Activated T-cell treated with anti-CD3 and anti-CD28 coated beads for 48 hours (primary cell): ENCODE measurements at regions not wholly inside any gene's neighbourhood (a gene's known extent, or its start where the extent isn't known, plus 50 kb on each side); places are given as distances from the start of the nearest gene placed in this dataset.

Experiments used
- DNase-seq: peaks from one replicate; pipeline ENCODE4 v3.0.0-alpha.2; 2020; ENCODE audit warnings: low read depth

DNA sequence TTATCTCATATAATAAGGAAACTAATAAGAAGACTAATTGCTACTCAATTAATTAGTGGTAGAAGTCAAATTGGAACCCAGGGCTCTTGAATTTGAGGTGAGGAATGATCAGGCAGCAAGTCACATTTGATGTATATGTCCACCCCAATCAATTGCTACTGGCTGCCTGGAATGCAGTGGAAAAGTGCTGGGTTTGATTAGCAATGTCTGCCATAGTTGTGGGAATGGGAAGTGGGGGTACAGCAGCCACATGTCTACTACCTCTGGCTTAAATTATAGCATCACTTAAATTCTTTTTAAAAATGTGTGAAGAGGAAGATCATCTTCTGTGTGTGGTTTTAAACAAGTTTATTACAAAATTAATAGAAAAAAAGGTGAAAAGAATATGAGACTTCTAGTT lies 50.8 kb upstream of the NAV2 start:
- DNase-seq = no peak

DNA sequence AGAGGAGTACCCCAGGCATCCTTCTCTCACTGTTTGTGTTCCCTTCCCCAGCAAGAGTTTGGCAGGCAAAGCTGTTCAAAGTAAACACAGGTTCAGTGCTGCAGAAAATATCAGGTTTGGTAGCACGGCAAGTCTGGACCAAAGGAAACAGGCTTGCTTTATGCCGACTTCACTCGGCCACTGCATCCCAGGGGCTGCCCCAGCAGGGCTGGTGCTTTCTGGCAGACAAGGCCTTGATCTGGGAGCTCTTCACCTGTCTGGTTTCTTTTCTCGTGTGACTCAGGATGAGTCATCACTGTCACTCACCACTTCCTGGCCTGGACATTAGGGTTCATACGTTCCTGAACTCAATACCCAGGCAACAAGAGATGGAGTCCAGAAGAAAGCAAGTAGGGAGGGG lies 52.6 kb upstream of the NAV2 start:
- no peak for DNase-seq

- no peak for DNase-seq
These were observed 53.1 kb upstream of the NAV2 start for GRCh38 chr11:19659529-19659928.

DNA sequence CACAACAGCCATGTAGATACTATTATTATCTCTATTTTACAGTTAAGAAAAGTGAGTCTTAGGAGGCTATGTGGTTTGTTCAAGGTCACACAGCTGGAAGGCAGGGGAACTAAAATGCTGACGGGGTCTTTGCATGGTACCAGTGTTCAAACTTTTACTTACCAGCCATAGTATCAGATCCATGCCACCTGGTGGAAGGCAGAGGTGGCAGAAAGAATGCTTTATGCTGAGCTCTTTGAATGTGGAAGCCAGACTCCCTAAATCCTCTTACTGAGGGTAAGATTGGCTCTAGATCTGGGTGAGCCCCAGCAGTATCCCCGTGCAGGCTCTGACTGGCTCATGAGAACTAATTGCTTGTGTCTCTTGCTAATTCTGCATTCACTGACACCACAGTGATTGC lies 54.3 kb upstream of the NAV2 start:
- DNase-seq = no peak

DNA sequence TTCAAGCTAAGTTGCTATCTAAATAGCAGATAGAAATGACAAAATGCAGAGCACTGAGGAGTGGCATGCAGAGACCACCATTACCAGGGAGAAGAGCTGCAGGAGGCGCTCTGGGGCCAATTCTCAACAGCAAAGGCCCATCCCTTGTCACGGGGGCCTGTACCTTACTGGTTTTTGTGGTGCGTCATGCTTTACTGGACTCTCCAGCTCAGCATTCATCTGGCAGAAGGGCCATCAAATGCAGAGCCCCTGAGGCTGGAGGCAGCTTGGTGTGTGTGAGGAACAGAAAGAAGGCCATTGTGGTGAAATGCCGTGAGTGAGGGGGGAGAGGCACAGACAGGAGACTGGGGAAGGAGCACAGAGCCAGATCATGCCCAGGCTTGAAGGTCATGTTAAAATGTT lies 56.5 kb upstream of the NAV2 start:
- no peak for DNase-seq

- no peak for DNase-seq
These were observed 59.8 kb upstream of the NAV2 start for GRCh38 chr11:19652623-19653375.

DNA sequence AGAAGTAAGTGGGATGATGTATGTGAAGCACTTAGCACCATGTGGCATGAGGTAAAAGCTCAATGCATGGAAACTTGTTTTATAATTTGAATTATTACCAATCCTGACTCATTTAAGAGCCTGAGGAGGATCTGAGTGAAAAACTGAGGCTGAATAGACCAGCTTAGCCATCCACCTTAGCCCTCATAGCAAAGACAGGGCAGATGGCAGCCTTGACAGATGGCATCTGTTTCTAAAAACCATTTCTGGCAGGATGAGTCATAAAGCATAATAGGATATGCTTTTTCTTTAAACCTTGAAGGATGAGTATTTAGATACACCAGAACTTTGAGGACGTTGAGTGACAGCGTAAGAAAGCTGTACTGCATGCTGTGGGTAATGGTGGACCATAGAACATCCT lies 61.0 kb upstream of the NAV2 start:
- no peak for DNase-seq

DNA sequence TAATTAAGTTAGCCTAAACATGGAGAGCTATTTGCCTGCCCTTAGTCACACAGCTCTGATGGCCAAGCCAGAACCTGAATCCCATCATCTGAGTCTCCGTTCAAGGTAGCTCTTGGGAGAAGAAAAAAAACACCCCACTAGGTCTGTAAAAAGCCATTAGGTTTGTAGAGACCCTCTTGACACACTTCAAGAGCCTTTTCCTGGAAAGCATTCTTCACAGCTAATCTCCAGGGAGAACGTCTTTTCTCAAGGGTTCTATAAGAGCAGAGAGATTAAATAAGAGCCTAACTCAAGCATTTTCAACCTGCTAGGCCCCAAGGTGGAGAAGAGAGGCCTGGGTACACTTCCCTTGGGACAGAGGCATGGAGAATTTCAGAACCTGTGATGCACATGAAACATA lies 61.6 kb upstream of the NAV2 start:
- no peak for DNase-seq

- no peak for DNase-seq
These were observed 62.2 kb upstream of the NAV2 start for GRCh38 chr11:19650467-19650866.

- no peak for DNase-seq
These were observed 62.9 kb upstream of the NAV2 start for GRCh38 chr11:19649751-19650150.

DNA sequence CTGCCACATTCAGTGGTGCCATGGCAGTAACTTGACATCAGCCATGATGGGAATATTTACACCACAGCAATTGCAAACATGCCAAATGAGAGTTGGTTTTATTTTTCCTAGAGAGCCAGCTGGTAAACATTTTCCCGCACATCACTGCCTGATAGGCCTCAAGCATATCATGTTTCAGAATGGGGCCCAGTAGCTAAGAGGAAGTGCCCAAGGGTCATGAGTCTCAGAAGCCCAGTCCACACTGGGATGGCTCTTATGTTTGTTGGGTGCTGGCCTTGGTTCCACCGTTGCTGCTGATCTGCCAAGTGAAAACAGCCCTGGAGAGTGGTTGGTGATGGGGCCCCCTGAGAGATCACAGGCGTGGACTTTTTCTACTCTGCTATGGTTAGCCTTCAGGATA lies 64.3 kb upstream of the NAV2 start:
- DNase-seq = no peak

DNA sequence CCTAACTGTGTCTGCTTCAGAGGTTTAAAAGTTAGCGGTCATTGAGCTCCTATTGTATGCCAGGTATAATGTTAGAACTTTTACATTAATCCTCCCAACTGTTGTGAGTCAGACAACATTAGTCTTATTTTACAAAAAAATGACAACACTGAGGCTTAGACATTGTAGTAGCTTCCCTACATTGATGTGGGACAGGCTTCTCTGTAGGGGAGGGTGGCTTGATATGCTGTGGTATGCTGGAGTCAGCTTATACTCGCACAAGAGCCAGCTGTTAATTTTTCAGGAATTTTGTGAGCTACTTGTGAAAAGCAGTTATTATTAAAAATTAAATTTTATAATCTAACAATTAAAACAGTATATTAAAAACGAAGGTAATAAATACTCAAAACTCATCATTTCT lies 64.8 kb upstream of the NAV2 start:
- no peak for DNase-seq

DNA sequence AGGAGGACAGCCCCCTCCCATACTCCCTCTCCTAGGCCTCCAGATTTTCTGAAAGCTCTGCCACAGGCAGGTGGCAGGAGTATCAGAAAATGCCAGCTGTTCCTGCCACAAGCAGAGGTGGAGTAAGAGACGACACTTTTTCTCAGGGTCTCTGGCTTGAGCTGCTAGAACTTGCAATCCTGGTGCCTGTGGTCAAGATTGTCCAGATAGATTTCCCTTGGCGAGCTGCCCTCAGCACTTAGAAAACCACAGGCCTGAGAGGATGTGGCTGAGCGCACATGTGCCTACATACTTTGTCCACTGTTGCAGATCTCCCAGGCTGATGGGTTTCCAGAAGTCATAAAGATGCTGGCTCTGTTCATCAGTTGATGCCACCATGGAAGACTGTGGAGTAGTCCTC lies 65.7 kb upstream of the NAV2 start:
- DNase-seq = no peak

- no peak for DNase-seq
These were observed 66.3 kb upstream of the NAV2 start for GRCh38 chr11:19646308-19646707.

DNA sequence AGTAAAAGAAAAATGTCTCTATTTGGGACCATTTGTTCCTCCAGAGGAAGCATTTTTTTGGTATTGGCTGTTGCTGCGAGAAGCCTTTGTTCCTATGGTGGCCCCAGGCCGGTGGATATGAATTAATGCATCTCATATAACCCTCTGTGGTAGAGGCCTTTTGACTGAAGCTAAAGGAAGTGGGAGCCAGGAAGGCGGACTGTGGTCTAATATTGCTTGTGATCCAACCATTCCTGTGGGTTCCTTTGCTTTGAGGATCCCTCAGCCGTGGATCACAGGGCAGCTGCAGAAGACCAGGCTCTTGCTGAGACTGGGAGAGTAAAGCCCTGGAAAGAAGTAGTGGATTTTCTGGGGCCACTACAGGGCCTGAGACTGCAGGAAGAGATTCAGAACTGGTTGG lies 68.3 kb upstream of the NAV2 start:
- no peak for DNase-seq

DNA sequence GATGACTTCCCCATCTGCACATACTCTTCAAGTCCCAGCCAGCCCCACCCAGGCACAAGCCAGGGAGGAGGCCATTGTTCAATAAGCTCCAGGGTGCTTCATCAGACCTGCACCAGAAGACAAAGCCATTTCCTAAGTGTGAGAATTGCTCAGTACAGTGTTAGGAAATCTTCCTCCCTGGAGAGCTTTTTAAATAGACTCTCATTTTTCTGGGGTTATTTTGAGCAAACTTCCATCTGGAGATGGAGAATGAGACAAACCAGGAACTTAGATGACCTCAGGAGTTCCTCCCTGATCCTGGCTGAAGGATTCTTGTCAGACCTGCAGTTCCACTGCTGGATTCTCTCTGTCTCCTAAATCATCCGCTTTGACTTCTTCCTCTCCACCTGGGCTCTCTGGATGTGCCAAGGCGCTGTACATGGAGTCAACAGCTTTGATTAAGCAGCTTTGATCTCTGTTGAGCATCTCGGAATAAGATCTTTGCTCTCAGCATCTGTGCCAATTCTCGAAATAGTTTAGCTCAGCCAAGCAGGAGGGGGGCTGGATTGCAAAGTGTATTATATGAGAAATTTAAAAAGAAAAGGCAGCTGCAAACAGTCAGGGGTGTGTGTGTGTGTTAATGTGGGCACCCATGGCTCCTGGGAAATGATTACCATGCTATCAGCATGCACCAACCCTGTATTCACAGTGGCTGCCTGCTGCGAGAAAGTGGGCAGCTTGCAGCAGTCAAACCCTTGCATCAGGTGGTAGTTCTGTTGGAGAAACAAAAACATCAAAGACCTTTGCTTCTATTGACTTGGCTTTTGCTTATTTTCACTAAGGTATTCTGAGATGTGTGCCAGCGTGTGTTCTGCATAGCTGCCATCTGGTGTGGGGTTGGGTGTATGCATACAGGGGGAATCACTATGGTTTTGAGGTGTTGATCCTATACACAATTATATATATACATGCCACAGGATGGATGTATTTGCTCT lies 70.2 kb upstream of the NAV2 start:
- no peak for DNase-seq

DNA sequence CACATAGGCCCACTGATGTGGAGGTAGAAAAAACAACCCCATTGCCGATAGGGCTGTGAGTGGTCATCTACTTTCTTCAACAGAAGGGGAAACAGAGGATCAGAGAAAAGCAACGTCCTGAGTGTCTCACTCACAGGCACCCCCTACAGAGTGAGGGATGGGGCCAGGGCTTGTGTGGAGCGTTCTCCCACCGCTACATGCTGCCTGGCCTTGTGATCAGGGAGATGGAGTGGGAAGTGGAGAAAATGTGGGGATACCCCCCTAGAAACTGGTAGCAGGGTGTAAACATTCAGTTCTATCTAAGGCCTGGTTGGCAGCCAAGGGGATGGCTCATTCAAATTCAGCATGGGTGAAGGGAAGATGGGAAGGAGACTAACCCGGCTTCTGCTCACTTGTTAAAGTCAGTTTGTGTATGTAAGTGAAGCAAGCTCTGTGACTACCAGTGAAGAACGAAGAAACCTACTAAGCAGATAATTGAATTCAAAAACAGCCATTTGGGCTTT lies 73.0 kb upstream of the NAV2 start:
- DNase-seq = no peak

DNA sequence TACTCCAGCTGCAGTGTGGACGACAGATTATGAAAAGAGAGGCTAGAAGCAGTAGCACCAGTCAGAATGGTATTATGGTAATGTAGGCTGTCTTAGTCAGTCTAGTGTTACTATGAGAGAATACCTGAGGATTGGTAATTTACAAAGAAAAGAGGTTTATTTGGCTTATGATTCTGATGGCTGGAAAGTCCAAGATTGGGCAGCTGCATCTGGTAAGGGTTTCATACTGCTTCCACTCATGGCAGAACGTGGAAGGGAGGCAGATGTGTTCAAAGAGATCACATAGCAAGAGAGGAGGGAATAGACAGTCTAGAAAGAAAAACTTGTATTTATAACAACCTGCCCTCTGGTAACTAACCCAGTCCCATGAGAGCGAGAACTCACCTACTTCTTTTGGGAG lies 77.3 kb upstream of the NAV2 start:
- no peak for DNase-seq

GRCh38 chr11:19633276-19633675 lies 79.4 kb upstream of the NAV2 start:
- no peak for DNase-seq

DNA sequence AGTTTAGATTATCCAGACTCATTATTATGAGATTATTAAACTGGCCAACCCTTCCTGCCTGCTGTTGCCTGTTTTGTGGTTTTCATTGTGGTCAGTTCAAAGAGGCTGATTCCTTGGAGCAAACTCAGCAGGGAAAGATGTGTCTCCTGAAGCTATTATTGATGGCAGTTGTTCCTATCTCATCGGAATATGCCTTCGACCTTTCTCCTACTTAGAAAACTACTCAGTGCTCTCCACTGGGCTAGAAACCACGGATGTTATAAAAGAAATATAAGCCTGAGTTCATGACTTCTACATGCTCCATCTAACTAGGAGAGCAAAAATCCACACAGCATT lies 80.2 kb upstream of the NAV2 start:
- DNase-seq = no peak

DNA sequence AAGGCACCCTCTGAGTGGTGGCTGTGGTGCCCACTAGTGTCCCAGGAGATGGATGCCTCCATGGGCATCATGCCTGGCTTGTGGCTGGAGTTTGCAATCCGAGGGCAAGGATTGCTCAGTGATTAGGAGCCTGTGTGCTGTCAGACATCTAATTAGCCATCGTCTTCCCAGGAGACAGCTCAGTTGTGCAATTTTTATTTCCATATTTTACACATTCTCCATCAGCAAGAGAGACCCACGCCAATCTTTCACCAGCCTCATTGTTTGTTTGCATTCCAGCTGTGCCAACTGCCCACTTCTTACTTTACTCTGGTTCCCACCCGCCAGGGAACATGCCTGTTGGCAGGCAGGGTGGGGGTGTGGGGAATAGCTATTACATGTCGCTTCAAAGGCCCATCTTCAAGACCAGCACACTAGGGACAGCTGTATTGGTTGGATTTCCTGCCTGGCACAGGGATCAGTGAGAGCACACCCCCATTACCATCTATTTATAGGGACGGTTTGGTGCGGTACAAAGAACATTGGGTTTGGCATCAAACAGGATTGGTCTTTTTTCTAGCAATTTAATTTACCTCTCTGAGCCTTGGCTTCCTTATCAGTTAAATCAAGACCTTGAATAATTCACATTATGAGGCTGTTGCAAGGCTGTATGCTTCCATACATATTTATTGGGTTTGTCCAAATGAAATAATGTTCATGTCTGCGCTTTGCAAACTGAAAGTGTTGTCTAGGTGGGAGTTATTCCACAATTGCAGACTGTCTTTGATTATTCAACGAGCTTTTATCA lies 80.7 kb upstream of the NAV2 start:
- no peak for DNase-seq

- DNase-seq = no peak
These were observed 84.6 kb upstream of the NAV2 start for GRCh38 chr11:19628018-19628417.

DNA sequence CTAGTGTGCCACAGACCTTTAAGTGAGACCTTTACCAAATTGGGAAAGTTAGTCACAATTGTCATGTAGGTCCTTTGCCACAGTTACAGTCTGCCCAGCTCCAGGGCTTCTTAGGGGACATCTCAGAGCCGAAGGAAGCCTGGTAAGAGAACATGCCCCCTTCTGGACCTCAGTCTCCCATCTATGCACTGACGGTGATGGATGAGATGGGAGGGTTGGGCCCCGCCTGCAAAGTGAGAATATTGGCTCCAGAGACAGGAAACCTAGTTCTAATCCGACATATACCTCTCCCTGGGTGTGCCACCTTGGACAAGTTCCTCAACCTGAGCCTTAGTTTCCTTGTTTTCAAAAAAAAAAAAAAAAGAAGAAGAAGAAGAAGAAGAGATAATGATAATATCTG lies 85.1 kb upstream of the NAV2 start:
- DNase-seq = no peak
